GM21825 (cell line): ENCODE measurements at regions not wholly inside any gene's neighbourhood (a gene's known extent, or its start where the extent isn't known, plus 50 kb on each side); places are given as distances from the start of the nearest gene placed in this dataset.
"Not testable (repeated sequence)": the region's sequence is repeated elsewhere in the genome, so short reads cannot be mapped to it uniquely, and the experiment has no call there.

Experiments
- ATAC-seq: cut with Tn5 transposase; IDR thresholded peaks from one replicate; pipeline ENCODE4 v1.9.1; 2021; ENCODE audit warnings: mild to moderate bottlenecking, moderate library complexity; ENCODE audit not compliant: unreplicated experiment

DNA sequence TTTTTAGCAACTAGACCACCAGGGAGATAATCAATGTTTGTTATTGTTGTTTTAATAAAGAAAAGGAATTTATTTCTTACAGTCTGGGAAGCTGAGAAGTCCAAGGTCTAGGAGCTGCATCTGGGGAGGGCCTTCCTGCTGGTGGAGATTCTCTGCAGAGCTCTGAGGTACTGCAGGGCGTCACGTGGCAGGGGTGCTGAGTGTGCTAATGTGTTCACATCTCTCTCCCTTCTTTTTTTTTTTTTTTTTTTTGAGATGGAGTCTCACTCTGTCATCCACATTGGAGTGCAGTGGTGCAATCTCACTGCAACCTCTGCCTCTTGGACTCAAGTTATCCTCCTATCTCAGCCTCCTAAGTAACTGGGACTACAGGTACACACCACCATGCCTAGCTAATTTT, 150.9 kb upstream of the TRIM24 start:
- no peak for ATAC-seq

DNA sequence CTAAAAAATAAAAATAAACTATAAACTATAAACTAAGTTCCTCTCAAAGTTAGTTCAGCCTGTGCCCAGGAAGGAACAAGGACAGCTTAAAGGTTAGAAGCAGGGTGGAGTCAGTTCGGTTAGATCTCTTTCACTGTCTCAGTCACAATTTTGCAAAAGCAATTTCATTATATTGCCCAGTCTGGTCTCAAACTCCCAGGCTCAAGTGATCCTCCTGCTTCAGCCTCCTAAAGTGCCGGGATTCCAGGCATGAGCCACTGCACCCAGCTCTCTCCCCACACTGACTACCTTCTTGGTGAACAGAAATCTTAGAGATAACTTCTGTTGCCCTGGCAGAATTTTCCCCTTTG, 146.3 kb upstream of the TRIM24 start:
- ATAC-seq, result no peak

DNA sequence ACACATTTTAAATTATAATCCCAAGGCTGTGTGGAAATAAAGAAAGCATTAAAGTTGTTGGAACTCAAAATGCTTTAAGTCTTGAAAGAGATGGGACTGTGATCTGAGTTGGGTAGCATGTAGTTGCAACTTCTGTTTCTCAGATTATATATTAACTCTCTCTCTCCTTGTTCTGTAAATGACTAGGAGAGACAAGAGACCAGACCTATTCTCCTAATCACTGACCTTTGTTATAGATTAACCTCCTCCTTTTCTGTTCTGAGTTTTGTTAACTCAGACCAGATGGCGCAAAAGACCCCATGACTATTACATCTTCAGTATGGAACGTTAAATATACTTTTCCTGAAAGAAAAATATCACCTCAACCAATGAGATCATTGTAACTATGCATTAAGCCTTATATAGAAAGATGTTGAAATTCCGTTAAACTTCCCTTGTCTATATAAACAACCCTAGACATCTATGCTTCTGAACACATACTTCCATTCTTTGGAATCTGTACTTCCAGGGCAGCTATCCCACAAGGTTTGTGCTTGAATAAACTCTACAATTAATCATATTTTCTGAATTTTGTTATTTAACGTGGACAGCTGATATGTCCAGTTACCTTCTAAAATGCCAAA, 143.5 kb upstream of the TRIM24 start:
- ATAC-seq, result peak; percentile 98

DNA sequence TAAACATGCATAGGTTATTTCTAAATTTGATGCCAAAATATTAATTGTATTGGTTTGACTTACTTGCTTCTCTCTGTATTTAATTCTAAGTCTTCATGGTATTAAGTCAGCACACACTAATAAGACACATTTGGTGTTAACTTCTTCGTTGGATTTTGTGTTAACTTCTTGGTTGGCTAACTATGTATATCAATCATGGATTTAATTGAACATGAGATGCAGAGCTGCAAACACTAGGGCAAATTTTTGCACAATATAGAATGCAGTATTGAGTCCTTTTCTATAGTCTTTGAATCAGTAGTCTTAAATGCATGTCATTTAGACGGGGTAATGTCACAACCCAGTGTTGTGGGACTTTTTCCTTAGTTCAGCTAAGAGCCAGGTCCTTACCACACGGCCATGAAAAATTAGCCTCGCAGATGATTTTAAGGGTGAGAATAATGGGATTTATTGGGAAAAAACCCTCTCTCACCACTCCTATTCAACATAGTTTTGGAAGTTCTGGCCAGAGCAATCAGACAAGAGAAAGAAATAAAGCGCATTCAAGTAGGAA, 142.9 kb upstream of the TRIM24 start:
- no peak for ATAC-seq

DNA sequence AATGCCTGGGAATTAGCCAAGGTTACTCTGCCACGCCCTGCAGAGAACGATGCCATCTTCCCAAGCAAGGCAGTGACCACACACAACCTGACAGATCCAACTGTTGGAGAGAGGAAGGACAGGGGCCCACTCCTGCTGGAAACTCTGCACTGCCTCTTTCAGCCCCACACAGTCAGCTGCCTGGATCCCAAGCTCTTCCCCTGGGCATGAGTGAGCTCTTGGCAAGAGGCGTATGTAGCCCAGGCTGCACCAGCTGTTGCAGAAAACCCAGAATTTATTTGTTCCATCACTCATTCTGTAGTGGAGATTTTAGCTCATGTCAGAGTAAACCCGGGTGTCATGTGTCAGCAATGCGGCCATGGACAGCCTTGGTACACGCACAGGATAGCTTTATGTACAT, 135.1 kb upstream of the TRIM24 start:
- ATAC-seq, result no peak

DNA sequence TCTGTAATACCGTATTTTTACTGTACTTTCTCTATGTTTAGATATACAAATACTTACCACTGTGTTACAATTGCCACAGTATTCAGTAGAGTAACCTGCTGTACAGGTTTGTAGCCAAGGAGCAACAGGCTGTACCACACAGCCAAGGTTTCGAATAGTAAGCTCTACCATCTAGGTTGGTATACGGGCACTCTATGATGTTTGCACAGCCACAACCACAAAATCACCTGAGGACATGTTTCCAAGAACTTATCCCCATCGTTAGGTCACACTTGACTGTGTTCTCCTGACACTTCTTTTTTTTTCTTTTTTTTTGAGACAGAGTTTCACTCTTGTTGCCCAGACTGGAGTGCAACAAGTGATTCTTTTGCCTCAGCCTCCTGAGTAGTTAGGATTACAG, 134.6 kb upstream of the TRIM24 start:
- no peak for ATAC-seq

DNA sequence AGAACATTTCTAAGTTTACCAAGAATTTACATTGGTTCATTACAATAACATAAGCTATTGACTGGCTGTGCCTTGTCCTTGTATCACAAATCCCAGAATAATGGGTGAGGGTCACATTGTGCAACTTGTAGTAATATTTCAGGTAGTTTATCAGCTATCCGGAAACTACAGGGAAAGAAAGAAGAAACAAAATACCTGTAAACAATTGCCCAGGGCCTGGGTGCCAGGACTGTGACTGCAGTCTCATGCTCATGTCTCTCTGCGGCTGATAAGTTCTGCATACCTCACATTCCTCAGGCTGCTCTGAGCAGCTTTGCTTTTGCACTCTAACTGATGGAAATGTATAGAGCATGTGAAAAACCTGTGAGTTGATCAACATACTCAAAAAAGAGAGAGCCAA, 131.8 kb upstream of the TRIM24 start:
- no peak for ATAC-seq

DNA sequence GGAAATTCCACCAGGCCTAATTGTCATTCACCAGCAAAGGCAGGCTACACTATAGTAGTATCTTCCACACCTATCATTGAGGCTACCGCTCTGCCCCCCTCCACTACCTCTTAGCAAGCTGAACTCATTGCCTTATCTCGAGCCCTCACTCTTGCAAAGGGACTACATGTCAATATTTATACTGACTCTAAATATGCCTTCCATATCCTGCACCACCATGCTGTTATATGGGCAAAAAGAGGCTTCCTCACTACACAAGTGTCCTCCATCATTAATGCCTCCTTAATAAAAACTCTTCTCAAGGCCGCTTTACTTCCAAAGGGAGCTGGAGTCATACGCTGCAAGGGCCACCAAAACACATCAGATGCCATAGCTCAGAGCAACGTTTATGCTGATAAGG, 127.2 kb upstream of the TRIM24 start:
- ATAC-seq, result not testable (repeated sequence)

DNA sequence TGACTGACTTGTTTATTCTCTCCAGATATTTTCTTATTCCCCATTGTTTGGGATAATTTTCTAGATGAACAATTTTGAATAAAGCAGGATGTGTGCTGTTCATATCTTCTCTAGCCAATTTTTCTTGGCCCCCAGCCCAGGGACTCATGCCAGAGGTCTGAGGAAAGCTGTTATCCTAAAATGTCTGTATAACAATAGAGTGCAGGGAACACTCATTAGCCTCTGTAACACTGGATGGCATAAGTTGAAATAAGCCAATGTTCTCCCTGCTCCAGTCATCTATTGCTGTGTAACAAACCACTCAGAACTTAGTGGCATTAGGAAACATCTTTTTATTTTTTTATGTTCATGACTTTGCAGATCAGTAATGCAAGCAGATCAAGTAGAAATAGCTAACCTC, 121.7 kb upstream of the TRIM24 start:
- no peak for ATAC-seq

DNA sequence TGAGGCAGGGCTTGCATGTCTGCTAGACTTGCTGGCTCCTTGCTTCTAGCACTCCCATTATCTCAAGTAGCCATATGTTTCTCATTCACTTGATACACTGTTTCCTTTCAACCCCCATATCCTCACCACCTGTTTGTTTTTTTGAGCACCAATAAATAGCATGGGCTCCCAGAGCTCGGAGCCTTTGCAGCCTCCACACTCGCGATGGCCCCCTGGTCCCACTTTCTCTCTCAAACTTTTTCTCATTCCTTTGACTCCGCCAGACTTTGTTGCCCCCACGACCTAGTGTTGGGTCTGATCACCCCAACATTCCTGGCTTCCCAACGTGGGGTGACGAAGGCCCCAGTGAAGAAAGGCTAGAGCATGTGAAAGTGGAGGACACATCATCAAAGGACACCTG, 120.8 kb upstream of the TRIM24 start:
- not testable (repeated sequence) for ATAC-seq

DNA sequence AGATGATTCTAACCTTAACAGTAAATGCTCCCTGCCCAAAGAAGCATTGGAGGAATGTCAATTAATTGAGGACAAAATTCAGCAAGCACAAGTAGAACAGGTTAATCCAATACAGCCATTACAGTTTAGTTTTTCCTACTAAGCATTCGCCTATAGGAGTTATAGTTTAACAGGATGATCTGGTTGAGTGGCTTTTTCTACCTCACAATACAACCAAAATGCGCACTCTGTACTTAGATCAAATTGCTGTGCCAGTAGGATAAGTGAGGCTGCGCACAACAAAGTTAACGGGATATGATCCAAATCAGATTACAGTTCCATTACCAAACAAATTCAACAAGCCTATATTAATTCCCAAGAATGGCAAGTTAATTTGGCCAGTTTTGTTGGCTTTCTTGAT, 117.1 kb upstream of the TRIM24 start:
- ATAC-seq, result no peak

DNA sequence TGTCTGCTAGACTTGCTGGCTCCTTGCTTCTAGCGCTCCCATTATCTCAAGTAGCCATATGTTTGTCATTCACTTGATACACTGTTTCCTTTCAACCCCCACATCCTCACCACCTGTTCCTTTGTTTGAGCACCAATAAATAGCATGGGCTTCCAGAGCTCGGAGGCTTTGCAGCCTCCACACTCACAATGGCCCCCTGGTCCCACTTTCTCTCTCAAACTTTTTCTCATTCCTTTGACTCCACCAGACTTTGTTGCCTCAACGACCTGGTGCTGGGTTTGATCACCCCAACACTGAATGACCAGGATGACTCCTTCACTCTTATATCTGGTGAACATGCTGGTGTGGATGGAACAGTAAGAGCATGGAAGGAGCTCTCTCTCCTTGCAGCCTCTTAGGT, 114.5 kb upstream of the TRIM24 start:
- ATAC-seq, result no peak

DNA sequence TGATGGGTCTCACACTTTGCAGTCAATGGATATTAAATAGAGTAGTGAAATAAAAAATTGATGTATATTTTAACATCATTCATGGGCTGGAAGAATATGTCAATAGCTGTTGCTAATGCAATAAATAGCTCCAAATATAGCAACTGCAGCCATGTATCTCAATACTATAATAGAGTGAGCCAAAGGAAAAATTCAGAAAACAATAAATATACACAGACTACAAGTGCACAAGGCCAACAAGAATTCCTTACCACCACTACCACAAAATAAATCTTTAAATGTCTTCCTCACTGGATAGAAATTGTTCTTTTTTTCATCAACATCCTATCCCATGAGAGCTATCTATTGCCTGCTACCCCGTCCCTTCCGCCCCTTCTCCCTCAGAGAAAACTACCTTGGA, 113.1 kb upstream of the TRIM24 start:
- ATAC-seq, result no peak

DNA sequence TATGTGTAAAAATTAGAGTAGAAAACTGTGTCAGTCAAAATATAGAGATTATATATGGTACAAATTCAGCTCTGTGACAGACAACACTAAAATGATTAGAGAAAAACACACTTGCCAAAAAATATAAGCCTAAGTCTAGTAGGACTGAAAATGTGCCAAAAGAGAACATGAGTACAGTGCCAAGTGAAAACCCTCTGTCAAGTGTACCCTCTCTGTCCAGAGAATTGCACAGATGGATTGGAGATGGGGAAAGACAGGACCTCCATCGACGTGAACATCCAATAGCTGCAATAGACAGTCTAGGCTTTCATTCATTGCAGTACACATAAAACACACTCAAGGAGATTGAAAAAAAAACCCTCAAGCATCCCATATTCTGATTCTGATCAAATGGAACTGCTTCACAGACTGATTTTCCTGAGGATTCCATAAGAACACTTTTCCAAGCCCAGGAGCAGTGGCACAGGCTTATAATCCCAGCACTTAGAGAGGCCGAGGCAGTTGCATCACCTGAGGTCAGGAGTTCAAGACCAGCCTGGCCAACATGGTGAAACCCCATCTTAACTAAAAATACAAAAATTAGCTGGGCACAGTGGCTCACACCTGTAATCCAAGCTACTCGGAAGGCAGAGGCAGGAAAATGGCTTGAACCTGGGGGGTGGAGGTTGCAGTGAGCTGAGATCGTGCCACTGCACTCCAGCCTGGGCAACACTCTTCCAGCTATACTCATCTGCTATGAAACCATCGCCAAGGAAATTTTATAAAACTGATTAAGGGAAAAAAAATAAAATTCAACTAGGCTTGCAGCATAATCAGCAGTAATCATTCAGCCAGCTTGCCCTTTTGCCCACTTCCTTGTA, 110.0 kb upstream of the TRIM24 start:
- ATAC-seq, result no peak

DNA sequence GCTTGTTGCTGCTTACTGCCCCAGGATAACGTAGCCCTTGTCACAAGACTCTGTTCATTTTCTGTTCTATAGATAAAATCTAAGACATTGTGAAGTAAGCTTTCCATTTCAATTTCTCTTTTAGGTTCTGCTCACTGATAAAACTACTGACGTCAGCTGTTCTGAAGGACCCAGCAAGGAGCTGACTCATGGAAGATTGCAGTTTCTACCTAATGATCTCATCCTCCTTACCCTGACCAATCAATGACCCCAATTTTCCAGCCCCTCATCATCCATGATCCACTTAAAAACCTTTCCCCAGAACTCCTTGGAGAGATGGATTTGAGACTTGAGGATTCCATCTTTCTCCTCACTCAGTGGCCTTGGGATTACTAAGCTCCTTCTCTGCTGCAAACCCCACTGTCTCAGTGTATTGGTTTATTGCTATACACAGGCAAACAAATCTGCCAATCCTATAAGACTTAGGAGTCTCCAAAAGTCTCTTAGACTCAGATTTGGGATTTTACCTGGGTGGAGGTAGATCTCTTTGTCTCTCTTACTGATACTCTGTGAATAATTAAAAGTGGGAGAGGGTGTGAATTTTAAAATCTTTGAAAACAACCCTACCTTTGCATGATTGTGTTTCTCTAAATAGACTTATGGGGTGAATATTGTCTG, 109.2 kb upstream of the TRIM24 start:
- ATAC-seq, result no peak

DNA sequence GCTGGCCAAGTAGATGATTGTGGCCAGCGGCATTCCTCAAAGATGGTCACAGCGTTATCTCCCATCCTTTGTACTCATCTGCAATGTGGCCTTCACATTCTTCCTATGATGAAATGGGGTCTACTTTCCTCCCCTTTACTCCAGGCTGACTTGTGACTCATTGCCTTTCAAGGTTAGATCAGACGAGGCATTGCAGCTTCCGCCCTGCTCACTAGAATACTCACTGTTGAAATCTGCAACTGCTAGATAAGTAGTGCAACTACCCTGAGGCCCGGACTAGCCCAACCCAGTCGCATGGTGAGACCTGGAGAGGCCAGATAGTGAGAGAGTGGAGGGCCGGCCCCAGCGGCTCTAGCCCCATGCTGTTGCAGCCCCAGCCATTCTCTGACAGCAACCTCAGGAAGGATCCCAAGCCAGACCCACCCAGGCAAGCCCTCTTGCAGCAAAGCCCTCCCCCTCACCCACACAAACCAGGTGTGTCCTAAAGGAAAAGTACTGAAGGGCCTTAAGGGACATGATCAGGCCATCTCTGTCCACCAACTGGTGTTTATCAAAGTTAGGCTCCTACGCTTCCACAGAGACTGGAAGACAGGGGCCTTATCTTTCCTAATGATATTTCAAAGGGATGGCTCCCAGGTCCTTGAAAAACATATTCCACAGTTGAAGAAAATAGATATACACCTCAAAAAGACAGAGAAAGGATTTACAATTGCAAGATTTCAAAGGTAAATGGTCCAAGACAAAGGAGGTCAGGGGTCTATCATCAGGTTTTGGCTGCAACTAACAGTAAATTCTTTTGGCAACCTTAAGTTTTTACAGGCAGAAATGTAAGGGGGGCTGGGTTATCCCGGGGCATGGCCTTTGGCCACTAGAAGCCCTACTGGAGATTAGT, 107.2 kb upstream of the TRIM24 start:
- no peak for ATAC-seq

DNA sequence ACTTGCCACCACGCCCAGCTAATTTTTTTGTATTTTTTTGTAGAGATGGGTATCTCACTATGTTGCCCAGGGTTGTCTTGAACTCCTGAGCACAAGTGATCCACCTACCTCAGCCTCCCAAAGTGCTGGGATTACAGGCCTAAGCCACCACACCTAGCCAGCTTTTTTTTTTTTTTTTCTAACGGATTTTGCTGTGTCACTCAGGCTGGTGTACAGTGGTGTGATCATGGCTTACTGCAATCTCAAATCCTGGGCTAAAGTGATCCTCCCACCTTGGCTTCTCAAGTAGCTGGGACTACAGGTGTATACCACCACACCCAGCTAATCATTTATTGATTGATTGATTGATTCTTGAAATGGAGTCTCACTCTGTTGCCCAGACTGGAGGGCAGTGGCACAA, 106.0 kb upstream of the TRIM24 start:
- ATAC-seq, result no peak

DNA sequence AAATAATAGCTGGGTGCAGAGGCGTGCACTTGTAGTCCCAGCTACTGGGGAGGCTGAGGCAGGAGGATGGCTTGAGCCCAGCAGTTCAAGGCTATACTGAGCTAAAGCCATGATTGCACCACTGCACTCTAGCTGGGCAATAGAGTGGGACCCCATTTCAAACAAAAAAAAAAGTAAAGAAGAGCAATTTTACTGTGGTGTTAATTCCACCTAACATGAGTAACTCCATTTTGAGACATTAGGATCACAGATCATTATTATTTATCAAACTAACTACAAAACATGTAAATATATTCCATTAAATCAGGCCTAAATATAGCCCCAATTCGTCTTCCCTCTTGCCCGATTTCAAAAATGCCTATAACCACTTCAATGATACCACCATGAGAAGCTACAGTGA, 104.8 kb upstream of the TRIM24 start:
- no peak for ATAC-seq

DNA sequence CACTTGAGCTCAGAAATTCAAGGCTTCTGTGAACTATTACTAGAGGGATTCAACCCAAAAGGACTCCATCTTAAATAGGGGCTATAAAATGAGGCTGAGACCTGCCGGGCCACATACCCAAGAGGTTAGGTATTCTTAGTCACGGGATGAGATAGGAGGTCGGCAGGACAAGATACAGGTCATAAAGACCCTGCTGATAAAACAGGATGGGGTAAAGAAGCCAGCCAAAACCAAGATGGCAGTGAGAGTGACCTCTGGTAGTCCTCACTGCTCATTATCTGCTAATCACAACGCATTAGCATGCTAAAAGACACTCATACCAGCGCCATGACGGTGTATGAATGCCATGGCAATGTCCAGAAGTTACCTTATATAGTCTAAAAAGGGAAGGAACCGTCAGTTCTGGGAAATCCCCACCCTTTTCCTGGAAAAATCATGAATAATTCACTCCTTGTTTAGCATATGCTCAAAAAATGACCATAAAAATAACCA, 101.2 kb upstream of the TRIM24 start:
- no peak for ATAC-seq

DNA sequence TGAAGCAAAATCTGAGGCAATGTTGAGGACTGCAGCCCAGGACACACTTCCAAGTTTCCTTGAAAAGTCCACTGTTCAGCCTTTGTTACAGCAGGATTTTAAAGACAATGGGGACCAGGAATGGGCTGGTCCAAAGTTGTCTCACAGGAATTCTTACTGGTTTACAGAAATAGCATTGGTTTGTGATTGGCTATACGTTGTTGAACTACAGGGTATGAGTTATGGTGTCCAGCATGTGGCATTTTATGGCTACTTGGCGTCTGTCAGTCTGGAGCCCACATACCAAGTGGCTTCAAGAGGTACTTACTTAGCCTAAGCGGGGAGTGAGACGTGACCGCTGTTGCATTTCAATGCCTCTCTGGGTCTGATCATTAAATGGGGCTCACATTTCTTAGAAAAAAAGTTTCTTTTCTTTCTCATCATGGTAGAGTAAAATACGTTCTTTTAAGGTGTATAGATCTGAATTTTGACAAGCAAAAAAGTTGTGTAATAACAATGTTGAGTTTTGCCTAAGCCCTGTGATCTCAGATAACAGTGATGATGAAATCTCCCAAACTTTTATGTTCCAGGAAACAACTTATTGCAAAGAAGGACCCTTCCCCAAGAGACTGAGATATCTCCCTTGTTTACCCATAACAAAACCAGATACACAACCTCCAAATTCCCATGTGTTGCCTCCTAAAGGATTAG, 100.0 kb upstream of the TRIM24 start:
- no peak for ATAC-seq
